CD4-positive, alpha-beta T cell treated with Interferon gamma for 1 hour (primary cell): ENCODE measurements at regions not wholly inside any gene's neighbourhood (a gene's known extent, or its start where the extent isn't known, plus 50 kb on each side); places are given as distances from the start of the nearest gene placed in this dataset.
"Not testable (repeated sequence)": the region's sequence is repeated elsewhere in the genome, so short reads cannot be mapped to it uniquely, and the experiment has no call there.

Source experiments
- DNase-seq: peaks from one replicate; pipeline ENCODE4 v3.0.0-alpha.2; 2020

DNA sequence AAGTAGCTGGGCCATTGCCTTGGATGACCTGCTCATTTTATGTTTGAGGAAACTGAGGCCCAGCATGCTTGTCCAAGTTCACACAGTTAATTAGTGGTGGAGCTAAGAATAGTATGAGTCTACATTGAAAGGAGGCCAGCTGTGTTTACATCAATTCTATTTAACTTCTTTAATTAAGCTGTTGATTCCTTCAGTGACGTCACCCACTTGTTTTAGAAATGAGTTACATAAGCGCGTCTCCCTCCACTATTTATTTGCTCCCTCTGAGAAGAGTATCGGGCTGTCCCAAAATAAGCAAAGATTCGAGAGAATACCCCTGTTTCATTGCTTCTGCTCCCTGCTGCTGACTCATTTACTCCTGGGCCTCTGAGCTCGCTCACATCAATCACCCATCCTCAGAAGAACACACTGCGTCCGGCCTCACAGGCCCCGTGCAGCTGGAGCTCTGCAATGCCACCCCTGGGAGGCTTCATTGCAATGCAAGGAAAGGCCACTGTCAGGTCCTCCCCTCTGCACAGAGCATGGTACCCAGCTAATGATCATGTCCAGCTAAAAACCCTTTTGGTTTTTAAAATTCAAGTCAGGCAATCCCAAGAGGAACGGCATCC lies 74.8 kb upstream of the BMP2 start:
- DNase-seq = no peak

DNA sequence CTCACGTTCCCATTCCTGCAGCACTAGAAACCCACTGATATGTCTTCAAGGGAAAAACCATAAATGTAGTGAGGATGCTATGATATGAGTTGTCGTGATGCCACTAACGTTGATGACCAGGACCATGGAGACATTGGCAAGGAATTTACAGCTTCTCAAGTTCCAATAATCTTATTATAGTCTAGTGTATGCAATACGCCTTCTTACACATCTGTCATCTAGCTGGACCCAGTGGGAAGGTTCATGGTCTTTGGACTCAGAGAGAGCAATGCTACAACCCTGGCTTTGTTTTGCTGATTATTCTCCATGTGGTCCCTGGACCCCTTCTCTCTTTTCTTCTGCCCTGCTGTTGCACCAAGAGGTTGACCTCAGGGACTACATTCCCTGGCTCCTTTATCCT lies 76.0 kb upstream of the BMP2 start:
- no peak for DNase-seq

DNA sequence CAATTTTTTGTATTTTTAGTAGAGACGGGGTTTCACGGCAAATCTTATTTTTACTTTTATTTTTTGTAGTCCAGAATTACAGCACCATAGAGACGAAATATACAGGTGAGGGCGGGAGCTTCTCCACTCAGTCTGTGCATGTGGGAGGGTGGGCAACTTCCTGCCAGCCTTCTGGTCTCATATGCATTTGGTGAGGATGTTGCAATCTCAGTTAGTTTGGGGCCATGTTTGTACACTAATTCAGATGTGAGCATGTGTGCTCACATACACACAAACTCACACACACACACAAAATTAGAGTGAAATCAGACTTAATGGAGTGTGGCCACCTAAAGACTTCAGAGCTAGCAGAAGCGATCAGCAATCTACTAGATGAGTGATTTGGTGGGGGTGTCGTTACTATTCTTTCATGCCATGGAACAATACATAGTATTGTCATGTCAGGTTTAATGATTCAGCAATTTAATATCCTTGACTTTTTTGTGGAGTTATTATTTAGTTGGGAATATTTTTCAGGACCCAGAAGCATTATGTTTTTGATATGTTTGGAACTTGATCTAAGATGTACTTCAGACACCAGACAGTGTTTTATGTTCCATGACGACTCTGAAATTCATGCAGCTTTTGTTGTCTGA lies 78.0 kb upstream of the BMP2 start:
- no peak for DNase-seq

DNA sequence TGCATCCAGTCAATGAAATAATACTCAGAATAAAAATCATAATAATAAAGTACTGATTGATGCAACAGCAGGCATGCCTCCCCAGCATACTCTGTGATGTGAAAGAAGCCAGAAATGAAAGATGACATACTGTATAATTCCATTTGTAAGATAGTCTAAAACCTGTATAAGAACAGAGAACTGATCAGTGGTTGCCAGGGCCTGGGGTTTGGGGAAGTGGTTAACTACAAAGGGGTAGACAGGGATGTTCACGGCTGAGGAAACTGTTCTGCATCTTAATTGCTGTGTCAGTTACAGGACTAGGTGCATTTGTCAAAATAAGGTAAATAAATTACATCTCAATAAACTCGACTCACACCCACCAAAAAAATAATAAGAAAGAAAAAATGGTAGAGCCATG lies 81.3 kb upstream of the BMP2 start:
- DNase-seq = no peak

DNA sequence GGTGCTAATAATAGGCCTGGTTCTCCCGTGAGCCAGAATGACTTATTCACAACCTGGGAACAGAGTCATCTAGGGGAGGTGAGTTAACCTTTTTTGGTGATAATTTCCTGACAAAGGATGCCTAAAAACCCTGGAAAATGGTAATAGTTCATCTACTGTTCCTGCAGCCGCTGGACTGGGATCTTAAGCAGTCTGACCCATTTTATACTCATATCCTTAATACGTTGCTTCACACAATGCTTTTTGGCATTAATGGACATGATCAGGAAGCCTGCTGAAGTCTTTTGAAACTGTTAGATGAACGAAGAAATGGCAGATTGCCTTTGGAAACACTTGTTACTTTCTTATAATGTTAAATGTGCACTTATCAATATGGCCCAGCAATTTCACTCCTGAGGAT lies 81.9 kb upstream of the BMP2 start:
- DNase-seq = no peak

DNA sequence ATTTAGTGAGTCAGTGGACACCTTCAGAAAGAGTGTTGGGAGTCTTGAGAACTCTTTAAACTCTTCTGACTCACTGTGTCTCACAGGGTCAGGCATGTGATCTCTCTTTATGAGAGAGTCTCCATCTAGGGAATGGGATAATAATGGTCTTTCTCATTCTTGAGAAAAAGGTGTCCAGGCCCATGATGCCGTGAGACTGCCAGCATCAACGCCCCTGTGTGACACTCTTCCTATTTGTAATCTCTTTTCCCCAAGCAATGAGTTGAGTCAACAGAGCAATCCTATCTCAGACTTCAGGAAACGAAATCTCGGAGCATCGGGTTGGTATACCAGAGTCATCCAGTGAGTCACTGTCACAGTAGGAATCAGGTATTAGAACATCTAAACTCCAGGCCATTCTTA lies 82.3 kb upstream of the BMP2 start:
- DNase-seq = no peak

DNA sequence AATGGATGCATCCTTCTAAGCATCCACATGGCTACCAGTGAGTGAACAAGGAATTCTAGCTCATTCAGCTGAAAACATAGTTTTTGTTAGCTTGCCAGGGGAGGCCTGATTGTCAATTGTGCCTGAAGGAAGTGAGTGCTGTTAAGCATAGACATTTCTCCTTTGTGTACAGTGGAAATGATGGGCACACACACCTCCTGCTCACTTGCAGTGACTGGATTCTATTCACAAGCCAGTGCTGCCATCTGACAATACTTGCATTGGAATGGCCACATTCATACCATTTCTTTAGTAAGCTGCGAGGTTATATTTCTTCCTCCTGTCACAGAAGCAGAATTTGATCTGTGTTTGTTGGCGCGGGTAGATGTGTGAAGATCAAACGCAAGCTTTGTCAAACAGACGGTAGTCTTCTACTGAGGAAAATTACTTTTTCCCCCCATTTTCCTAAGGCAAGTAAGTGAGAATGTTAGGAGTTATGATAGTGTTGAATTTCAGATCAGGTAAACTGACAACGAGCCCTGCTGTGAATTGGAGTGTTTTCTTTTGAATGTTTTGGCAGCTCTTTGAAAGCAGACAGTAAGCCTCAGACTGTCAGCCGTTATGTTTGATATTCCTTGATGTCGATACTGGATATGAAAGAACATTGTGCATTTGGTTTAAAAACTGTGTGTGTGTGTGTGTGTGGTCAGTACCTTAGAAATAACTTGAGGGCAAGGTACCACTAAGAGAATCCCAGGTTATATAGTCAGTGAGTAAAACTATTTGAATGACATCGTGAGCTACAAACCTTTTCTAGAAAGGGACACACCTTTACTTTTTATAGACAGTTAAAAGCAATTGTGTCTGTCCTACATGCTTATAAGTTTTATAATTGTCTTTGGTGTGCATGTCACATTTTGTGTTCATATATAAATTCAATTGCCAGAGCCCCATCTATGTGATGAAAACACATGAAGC lies 84.2 kb upstream of the BMP2 start:
- DNase-seq = no peak

DNA sequence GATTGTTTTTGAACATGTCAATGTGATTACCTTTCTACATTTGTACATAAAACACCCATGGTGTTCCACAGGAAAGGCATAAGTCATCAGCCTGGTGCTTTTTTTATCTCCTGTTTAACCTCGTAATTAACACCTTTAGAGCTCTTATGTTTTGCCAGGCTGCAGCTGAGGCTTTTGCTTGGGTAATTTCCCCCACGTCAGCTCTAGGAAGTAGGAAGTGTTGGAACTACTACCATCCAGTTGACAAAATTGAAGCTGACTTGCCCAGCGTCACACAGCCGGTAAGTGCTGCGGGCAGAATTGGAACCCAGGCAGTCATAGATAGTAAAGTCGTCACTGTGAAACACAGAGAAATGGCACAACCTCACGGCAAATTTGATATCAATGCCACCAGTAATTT lies 86.6 kb upstream of the BMP2 start:
- no peak for DNase-seq

DNA sequence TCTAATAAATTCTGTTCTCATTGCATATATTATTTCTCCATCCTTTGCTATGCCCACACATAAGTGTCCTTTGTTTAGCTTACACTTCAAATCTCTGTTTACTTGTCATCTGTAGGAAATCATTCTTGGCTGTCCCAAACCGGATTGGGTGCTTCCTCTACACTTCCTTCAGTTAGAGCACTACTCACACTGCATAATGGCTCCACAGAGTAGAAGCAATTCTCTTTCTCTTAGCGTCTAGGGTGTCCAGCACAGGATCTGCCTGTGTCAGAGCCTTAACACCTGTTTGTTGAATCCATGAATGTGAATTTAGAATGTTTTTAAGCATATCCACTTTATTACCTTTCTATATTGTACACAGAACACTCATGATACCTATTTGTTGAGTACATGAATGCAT lies 87.0 kb upstream of the BMP2 start:
- DNase-seq = no peak

DNA sequence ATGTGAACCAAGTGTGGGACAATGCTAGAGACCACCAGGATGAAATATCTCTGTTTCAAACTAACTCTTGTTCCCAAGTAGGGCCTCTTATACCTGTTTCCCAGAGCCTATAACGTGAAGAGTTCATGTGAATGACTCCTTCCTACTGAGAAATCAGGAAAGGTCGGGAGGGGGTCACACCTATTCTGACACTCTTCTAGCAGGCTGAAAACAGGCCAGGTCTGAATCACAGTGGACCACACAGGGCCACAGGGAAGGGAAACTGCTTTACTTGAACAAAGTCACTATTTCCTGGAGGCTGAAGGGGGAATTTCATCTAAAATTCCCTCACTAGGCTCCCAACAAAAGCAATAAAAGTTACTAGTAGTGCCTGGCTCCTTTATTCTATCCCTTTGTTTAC lies 88.4 kb upstream of the BMP2 start:
- no peak for DNase-seq

DNA sequence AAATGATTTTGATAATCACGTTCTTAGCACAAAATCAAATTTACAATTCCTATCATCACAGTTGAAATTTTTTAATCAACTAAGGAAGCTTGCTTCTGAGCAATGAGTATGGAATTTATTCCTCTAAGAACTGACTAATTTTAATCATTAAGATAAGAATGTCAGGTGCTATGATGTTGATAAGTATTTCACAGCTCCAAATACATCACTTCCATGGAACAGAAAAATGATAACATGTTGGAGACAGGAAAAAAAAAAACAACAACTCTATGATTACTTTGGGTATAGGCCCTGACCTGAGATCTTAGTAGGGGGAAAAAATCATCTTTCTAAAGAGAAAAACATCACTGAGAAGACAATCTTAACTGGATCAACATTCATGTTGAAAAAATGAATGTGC lies 89.4 kb upstream of the BMP2 start:
- no peak for DNase-seq

DNA sequence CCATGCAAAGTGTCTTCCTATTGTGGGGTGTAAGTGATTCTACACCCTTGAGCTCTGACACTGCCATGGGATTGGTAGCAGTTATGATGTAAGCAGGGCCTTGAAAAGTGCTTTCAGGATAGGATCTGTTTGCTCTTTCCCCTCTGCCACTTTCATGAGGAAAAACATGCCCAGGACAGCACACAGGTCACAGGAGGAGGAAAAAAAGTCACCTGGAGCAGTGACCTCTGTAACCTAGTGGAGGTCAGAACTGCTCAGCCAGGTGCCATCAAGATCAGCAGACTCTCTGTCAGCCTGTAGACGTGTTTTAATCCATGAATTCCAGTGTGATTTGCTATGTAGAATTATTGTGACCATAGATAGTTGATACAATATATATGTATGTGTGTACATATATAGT lies 92.7 kb upstream of the BMP2 start:
- DNase-seq = no peak

DNA sequence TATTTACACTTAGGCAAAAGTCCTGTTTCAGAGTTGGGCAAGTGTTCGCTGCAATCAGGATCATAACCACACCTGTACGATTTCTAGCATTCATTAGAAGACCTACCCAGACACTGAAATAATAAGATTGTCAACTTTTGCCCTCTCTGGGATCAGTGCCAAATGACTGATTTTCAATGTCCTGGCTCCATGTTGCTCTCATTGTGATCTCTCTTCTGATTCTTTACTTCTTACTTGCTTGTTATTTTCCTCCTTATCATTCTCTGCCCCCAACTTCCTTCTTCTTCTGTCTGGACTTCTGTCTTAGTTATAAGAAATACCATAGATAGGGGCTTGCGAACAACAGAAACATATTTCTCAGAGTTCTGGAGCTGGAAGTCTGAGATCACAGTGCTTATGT lies 94.4 kb upstream of the BMP2 start:
- DNase-seq = no peak

DNA sequence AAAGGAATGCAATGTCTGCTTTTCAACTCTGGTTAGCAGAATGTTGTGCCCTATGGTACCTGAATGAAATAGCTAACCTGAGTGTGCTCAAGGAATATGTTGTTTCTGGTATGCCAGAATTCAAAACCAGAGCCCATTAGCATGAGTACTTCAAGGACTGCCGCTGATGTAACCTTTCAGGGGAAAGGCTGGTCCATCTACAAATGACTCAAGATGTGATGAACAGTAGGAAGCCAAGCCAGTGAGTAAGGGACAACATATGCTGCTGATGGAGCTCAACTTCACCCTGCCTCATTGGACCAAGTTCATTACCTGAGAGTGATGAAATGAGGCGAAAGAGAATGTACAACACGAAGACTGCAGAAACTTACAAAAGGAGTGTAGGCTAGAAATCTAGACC lies 95.7 kb upstream of the BMP2 start:
- DNase-seq = no peak

DNA sequence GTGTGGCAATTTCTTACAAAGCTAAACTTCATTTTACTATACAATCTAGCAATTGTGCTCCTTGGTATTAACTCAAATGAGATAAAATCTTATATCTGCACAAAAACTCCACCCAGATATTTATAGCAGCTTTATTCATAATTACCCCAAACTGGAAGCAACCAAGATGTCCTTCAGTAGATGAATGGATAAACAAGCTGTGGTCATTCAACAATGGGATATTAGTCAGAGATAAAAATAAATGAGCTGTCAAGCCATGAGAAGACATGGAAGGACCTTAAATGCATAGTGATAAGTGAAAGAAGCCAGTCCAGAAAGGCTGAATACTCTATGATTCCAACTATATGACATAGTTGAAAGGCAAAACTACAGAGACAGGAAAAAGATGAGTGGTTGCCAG lies 98.9 kb upstream of the BMP2 start:
- DNase-seq = no peak

DNA sequence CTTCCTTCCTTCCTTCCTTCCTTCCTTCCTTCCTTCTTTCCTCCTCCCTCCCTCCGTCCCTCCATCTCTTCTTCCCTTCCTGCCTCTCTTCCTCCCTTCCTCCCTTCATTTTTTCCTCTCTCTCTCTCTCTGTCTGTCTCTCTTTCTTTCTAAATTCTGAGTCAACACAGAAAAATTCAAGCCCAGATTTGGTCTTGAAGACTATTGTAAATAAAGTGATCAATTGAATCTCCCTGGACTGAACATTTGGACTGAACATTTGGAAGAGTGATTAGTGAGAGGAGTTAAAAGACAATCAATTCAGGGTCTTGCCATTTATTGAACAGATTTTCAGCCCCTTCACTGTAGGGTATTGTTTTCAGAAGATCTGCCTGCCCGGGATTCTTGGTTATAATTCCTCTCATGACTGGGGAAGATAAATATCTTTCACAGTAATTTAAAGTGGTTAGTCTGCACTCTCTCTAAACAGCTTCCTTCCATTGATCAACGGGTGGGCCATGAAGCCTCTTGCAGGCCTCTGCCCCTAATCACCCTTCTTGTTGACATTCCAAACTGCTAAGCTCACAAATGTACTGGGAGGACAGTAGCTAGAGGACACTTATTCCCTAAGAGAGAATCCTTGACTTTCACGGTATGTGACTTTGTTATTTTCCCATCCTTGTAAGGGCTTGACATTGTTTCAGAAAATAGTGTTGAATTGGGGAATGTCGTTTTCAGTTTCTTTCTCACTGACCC lies 101.7 kb upstream of the BMP2 start:
- no peak for DNase-seq

DNA sequence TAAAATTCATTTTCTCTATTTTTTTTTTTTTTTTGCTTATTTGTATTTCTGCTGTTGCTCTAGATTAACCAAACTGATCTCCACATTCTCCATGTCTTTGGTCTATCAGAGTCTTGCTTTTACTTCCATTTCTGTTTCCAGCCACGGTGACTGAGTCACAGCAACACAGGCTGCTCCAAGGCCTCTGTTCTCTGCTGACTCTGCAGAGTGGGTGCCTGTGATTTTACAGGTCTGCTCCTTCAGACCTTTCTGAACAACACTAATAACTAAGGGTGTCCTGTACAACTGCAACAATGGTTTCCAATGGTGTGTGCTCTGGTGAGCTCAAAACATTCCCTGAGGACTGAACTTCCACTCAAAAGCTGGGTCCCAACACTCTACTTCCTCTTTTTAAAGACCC lies 102.3 kb upstream of the BMP2 start:
- DNase-seq = no peak

DNA sequence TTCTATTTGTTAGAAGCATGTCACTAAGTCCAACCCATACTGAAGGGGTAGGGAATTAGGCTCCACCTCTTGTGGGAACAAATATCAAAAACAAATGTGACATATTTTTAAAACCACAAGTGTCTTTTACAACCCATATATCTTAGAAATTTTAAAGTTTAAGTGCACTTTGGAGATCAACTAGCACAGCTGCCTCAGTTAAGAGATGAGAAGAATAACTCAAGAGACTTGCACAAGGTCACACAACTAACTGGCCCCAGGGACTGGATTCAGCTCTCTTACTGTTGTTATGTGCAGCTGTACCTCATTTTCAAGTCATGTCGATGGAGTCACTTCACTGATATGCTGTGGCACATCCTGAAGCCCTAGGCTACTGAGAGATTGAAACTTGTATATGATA lies 102.9 kb upstream of the BMP2 start:
- DNase-seq = no peak

DNA sequence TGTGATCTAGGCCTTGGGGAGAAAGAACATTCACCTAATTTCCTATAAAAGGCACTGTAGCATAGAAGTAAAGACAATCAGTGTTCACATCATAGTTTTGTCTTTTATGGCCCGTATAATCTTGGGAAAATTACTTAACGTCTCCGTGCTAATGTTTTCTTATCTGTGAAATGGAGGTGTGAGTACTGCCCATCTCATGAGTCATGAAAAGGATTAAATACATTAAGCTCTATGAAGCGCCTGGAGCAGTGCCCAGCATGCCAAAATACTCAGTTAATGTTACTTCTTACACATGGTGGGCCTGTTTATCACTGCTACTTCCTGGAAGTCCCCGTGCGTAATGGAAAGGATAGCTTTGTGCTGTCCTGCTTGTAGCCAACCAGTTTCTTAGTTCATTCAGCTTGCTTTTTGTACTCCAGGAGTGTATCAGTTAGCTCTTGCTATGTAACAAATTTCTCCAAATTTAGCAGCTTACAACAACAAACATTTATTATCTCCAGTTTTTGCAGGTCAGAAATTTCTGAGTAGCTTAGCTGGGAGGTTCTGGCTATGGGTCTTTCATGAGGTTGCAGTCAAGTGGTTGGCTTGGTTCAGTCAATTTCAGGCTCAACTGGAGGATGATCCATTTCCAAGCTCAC lies 103.6 kb upstream of the BMP2 start:
- DNase-seq = no peak

DNA sequence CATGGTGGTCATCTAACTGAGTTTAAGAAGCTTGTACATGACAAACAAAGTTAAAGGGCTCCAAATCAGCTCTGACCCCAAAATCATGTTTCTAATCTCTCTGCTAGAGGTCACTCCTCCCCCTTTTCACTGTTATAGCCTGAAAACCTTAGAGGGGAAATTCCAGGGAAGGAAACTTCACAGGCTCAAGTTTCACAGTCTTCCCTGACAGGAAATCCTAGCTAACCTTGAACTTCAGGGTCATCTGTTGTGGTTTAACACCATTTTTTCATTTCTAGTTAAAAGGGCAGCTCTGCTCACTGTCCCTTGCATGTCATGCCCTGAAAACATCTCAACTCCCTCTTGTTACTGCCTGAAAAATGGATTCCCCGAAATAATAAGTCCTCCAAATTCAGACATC lies 104.4 kb upstream of the BMP2 start:
- no peak for DNase-seq

DNA sequence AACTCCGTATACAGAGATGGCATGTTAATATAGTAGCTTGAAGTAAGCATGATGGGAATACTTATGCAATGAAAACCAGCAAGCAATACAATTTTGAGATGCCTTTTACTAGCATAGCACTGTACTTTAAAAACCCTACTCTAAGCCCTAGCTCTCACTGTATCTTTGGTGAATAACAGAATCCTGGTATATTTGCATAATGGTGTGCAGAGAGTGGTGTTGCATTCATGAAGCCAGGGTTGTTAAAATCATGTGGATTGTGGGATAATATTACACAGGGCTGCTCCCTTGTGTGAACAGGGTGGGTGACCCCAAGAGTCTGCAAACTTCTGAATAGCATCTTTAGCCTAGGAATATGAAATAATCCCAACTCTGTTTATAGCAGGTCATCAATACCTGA lies 105.2 kb upstream of the BMP2 start:
- DNase-seq = no peak

DNA sequence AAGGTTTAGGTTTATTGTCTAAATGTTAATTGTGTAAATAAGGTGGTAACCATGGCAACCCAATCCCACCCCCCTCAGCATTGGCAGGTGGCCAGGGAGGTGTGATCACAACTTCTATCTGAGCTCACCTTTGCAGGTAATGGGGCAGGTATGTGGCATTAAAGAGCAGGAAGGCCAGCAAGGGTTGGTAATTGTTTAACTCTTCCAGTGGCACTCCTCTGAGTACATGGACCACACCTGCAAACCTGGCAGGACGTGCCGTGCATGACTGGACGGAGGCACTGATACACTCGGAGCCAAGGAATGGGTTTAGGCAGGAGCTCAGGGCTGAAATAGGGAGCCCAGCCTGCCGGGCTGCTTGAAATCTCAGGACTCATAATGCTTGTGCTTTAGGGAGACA lies 107.0 kb upstream of the BMP2 start:
- DNase-seq = no peak

DNA sequence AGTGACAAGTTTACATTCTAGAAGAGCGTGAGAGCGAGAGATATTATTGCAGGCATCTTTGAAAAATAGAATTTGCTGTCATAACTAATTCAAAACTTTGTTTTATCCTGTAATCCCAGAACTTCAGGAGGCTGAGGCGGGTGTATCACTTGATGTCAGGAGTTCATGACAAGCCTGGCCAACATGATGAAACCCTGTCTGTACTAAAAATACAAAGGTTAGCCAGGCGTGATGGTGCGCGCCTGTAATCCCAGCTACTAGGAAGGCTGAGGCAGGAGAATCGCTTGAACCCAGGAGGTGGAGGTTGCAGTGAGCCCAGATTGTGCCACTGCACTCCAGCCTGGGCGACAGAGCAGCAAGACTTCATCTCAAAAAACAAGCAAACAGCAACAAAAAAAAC lies 108.6 kb upstream of the BMP2 start:
- not testable (repeated sequence) for DNase-seq
